DMS153 treated with DMSO at 0.1 percent for 48 hours (cell line): ENCODE measurements at regions not wholly inside any gene's neighbourhood (a gene's known extent, or its start where the extent isn't known, plus 50 kb on each side); places are given as distances from the start of the nearest gene placed in this dataset.
"Not testable (repeated sequence)": the region's sequence is repeated elsewhere in the genome, so short reads cannot be mapped to it uniquely, and the experiment has no call there.

Source experiments
- DNase-seq: peaks from one replicate; lab custom pipeline; 2025; ENCODE audit not compliant: unreplicated experiment; lab: John Stamatoyannopoulos, UW

GRCh38 chr10:124172181-124172916 lies 79.0 kb upstream of the CHST15 start:
- DNase-seq: no peak

- no peak for DNase-seq
Observed at GRCh38 chr10:124171561-124171960, 78.2 kb upstream of the CHST15 start.

GRCh38 chr10:124170631-124171030 lies 77.2 kb upstream of the CHST15 start:
- no peak for DNase-seq

GRCh38 chr10:124168991-124169802 lies 75.8 kb upstream of the CHST15 start:
- DNase-seq: no peak

GRCh38 chr10:124168581-124168980 lies 75.2 kb upstream of the CHST15 start:
- DNase-seq: no peak

- not testable (repeated sequence) for DNase-seq
Observed at GRCh38 chr10:124167925-124168324, 74.5 kb upstream of the CHST15 start.

- no peak for DNase-seq
Observed at GRCh38 chr10:124166431-124167125, 73.2 kb upstream of the CHST15 start.

GRCh38 chr10:124165827-124166226 lies 72.4 kb upstream of the CHST15 start:
- DNase-seq: no peak

GRCh38 chr10:124165311-124165710 lies 71.9 kb upstream of the CHST15 start:
- DNase-seq: no peak

- DNase-seq: no peak
Observed at GRCh38 chr10:124164264-124164663, 70.9 kb upstream of the CHST15 start.

GRCh38 chr10:124162774-124163354 lies 69.5 kb upstream of the CHST15 start:
- no peak for DNase-seq

- no peak for DNase-seq
Observed at GRCh38 chr10:124162136-124162535, 68.7 kb upstream of the CHST15 start.

GRCh38 chr10:124161601-124162000 lies 68.2 kb upstream of the CHST15 start:
- no peak for DNase-seq

GRCh38 chr10:124160943-124161582 lies 67.7 kb upstream of the CHST15 start:
- no peak for DNase-seq

GRCh38 chr10:124160176-124160575 lies 66.8 kb upstream of the CHST15 start:
- DNase-seq: no peak

GRCh38 chr10:124159153-124159552 lies 65.8 kb upstream of the CHST15 start:
- no peak for DNase-seq

- no peak for DNase-seq
Observed at GRCh38 chr10:124158592-124158991, 65.2 kb upstream of the CHST15 start.

GRCh38 chr10:124157271-124157681 lies 63.9 kb upstream of the CHST15 start:
- DNase-seq: no peak

- no peak for DNase-seq
Observed at GRCh38 chr10:124156524-124157260, 63.3 kb upstream of the CHST15 start.

- DNase-seq: no peak
Observed at GRCh38 chr10:124155781-124156435, 62.5 kb upstream of the CHST15 start.
